Keratinocyte (primary cell): ENCODE measurements at regions not wholly inside any gene's neighbourhood (a gene's known extent, or its start where the extent isn't known, plus 50 kb on each side); places are given as distances from the start of the nearest gene placed in this dataset.

Source experiments
- DNase-seq: peaks from one replicate; pipeline ENCODE4 v3.0.0-alpha.2; 2011; ENCODE audit warnings: low read depth, missing footprints, low spot score
- FAIRE-seq: peaks from 2 replicates; lab custom pipeline; 2011; peaks lifted over from hg19 to GRCh38; lab: Jason Lieb, UNC
- H2AFZ ChIP-seq: 2 replicates; pipeline ENCODE4 v1.6.0; 2012; ENCODE audit warnings: low read length, control low read depth, inconsistent platforms; ENCODE audit not compliant: control insufficient read depth
- H3K27ac ChIP-seq: 2 replicates; pipeline ENCODE4 v1.5.1; 2011; ENCODE audit warnings: low read length; ENCODE audit not compliant: control insufficient read depth, insufficient read depth
- H3K27me3 ChIP-seq: 3 replicates; pipeline ENCODE4 v1.6.0; 2011; ENCODE audit warnings: low read length; ENCODE audit not compliant: control insufficient read depth, insufficient read depth; ENCODE audit errors: extremely low read depth
- H3K36me3 ChIP-seq, 2 experiments: 2 replicates in 1 of 2; 3 replicates in 1 of 2; pipeline ENCODE4 v1.5.1; 2011; ENCODE audit warnings: low read length in 2 of 2, mild to moderate bottlenecking in 1 of 2; ENCODE audit not compliant: control insufficient read depth in 2 of 2, insufficient read depth in 2 of 2; ENCODE audit errors: extremely low read depth in 1 of 2
- H3K4me1 ChIP-seq: 3 replicates; pipeline ENCODE4 v1.5.1; 2011; ENCODE audit warnings: low read length; ENCODE audit not compliant: control insufficient read depth, insufficient read depth; ENCODE audit errors: extremely low read depth
- H3K4me2 ChIP-seq: 3 replicates; pipeline ENCODE4 v1.6.0; 2011; ENCODE audit warnings: low read depth, low read length; ENCODE audit not compliant: control insufficient read depth, insufficient read depth; ENCODE audit errors: extremely low read depth
- H3K4me3 ChIP-seq, 3 experiments: fragments of 200-600 bp in 1 of 3; sonication (generic) in 1 of 3; 2 replicates in 2 of 3; 3 replicates in 1 of 3; pipeline ENCODE4 v1.5.1; 2011 to 2016; ENCODE audit warnings: low read length in 3 of 3, mild to moderate bottlenecking in 3 of 3, control low read depth in 2 of 3, inconsistent platforms in 1 of 3, low read depth in 1 of 3, mixed read lengths in 1 of 3, mixed run types in 1 of 3, moderate library complexity in 1 of 3; ENCODE audit not compliant: control insufficient read depth in 2 of 3, insufficient read depth in 2 of 3; ENCODE audit errors: extremely low read depth in 1 of 3
- H3K79me2 ChIP-seq: 2 replicates; pipeline ENCODE4 v1.6.0; 2012; ENCODE audit warnings: low read length; ENCODE audit not compliant: control insufficient read depth, insufficient read depth
- H3K9ac ChIP-seq: 3 replicates; pipeline ENCODE4 v1.6.0; 2011; ENCODE audit warnings: low read length; ENCODE audit not compliant: control insufficient read depth, insufficient read depth; ENCODE audit errors: extremely low read depth
- H3K9me1 ChIP-seq: 3 replicates; pipeline ENCODE4 v1.6.0; 2011; ENCODE audit warnings: low read length; ENCODE audit not compliant: control insufficient read depth, insufficient read depth; ENCODE audit errors: extremely low read depth
- H3K9me3 ChIP-seq: 2 replicates; pipeline ENCODE4 v1.5.1; 2012; ENCODE audit warnings: low read depth, low read length; ENCODE audit not compliant: control insufficient read depth
- H4K20me1 ChIP-seq: 3 replicates; pipeline ENCODE4 v1.6.0; 2011; ENCODE audit warnings: low read length; ENCODE audit not compliant: control insufficient read depth, insufficient read depth; ENCODE audit errors: extremely low read depth
- CTCF ChIP-seq, 3 experiments: IDR thresholded peaks in 1 of 3; conservative IDR thresholded peaks in 1 of 3; optimal IDR thresholded peaks in 1 of 3; 2 replicates in 2 of 3; 3 replicates in 1 of 3; pipeline versions ENCODE3 to v1.5.1; 2011; ENCODE audit warnings: low read length in 3 of 3, mild to moderate bottlenecking in 3 of 3, moderate library complexity in 2 of 3, control low read depth in 1 of 3, inconsistent platforms in 1 of 3; ENCODE audit not compliant: insufficient read depth in 2 of 3; ENCODE audit errors: extremely low read depth in 1 of 3
- EZH2 ChIP-seq: IDR thresholded peaks from one replicate; pipeline ENCODE4 v1.6.1; 2012; ENCODE audit warnings: inconsistent platforms, mild to moderate bottlenecking, low read length, moderate library complexity
- dilution Hi-C: fragments of 300-500 bp; cut with MboI; formaldehyde crosslinking; loops from one replicate; pipeline ENCODE4 v1.7.0; 2020; ENCODE audit warnings: low sequenced_read_pairs; ENCODE audit not compliant: extremely low pct_ligation_motif_present

DNA sequence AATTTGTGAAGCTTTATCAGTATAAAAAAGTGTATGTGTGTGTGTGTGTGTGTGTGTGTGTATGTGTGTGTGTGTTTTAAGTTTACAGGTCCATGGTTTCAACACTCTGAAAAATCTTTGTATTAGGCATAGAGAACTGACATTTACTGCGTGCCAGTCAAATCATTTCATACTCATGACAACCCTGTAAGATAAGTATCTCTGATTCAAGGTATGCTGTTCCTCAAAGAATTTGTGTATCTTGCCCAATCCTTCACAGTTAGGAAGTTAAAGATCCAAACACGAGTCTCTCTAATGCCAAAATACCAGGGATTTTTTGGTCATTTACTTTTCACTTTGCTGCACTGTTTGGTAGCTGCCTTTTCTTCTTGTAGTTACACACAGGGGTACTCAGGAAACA lies 1121.3 kb upstream of the AUTS2 start:
- DNase-seq, result no peak
- no peaks in the 10 kb centered on the region for H3K9me1 ChIP-seq
- H3K36me3 ChIP-seq, result no peaks in the 10 kb centered on the region
- H3K9me3 ChIP-seq, result no peaks in the 10 kb centered on the region
- no peaks in the 10 kb centered on the region for H4K20me1 ChIP-seq
- H2AFZ ChIP-seq, result no peak overlapping the region
- H3K27me3 ChIP-seq, result no peaks in the 10 kb centered on the region
- no peaks in the 10 kb centered on the region for H3K79me2 ChIP-seq
- no peak overlapping the region for H3K9ac ChIP-seq
- no peak overlapping the region for H3K27ac ChIP-seq
- TF ChIP-seq EZH2 (no peak), CTCF (optimal IDR thresholded peaks at IDR 0.05 in 1 of 3, IDR thresholded peaks at IDR 0.05 in 1 of 3, conservative IDR thresholded peaks at IDR 0.05 in 1 of 3; ENCODE audit: extremely low read depth in 1 of 3, insufficient read depth in 2 of 3, low read length in 3 of 3) (no peak)
- no peak overlapping the region for H3K4me3 ChIP-seq
- dilution Hi-C loops, result no loop called here
- no peak for FAIRE-seq
- no peak overlapping the region for H3K4me2 ChIP-seq
- no peaks in the 10 kb centered on the region for H3K4me1 ChIP-seq

GRCh38 chr7:68478326-68478725 lies 1119.9 kb upstream of the AUTS2 start:
- FAIRE-seq (no peak), DNase-seq (no peak)
- H3K4me1 ChIP-seq, result no peaks in the 10 kb centered on the region
- dilution Hi-C loops, result no loop called here
- H3K27me3 ChIP-seq, result no peaks in the 10 kb centered on the region
- H3K9ac ChIP-seq, result no peak overlapping the region
- no peak overlapping the region for H3K27ac ChIP-seq
- no peaks in the 10 kb centered on the region for H3K36me3 ChIP-seq
- no peak overlapping the region for H3K4me3 ChIP-seq
- no peaks in the 10 kb centered on the region for H3K9me1 ChIP-seq
- no peak overlapping the region for H3K4me2 ChIP-seq
- no peak overlapping the region for H2AFZ ChIP-seq
- H3K9me3 ChIP-seq, result peaks cover 1% of the 10 kb centered on the region
- TF ChIP-seq EZH2, result no peak
- no peak for TF ChIP-seq CTCF (optimal IDR thresholded peaks at IDR 0.05 in 1 of 3, IDR thresholded peaks at IDR 0.05 in 1 of 3, conservative IDR thresholded peaks at IDR 0.05 in 1 of 3; ENCODE audit: extremely low read depth in 1 of 3, insufficient read depth in 2 of 3, low read length in 3 of 3)
- no peaks in the 10 kb centered on the region for H3K79me2 ChIP-seq
- H4K20me1 ChIP-seq, result no peaks in the 10 kb centered on the region
